ENCODE measurements at regions not wholly inside any gene's neighbourhood (a gene's known extent, or its start where the extent isn't known, plus 50 kb on each side); places are given as distances from the start of the nearest gene placed in this dataset.

GRCh38 chr1:82690411-82690810 lies 889.7 kb downstream of the ADGRL2 start:
- no peaks in the 10 kb centered on the region for H3K27me3 ChIP-seq
- H3K27ac ChIP-seq, result no peak overlapping the region
- no peak for DNase-seq (ENCODE audit: low read depth in 1 of 2, low spot score in 1 of 2)
- no peaks in the 10 kb centered on the region for H3K4me1 ChIP-seq (ENCODE audit: low read depth)
- H3K36me3 ChIP-seq, result no peaks in the 10 kb centered on the region
- TF ChIP-seq, protein P1, sequence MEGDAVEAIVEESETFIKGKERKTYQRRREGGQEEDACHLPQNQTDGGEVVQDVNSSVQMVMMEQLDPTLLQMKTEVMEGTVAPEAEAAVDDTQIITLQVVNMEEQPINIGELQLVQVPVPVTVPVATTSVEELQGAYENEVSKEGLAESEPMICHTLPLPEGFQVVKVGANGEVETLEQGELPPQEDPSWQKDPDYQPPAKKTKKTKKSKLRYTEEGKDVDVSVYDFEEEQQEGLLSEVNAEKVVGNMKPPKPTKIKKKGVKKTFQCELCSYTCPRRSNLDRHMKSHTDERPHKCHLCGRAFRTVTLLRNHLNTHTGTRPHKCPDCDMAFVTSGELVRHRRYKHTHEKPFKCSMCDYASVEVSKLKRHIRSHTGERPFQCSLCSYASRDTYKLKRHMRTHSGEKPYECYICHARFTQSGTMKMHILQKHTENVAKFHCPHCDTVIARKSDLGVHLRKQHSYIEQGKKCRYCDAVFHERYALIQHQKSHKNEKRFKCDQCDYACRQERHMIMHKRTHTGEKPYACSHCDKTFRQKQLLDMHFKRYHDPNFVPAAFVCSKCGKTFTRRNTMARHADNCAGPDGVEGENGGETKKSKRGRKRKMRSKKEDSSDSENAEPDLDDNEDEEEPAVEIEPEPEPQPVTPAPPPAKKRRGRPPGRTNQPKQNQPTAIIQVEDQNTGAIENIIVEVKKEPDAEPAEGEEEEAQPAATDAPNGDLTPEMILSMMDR (IDR thresholded peaks at IDR 0.05; ENCODE audit: low read depth, low read length), result no peak
- H3K9me3 ChIP-seq (ENCODE audit: low read depth), result no peaks in the 10 kb centered on the region
- no peak overlapping the region for H3K4me3 ChIP-seq

- Histone ChIP-seq H3K4me3 (no peak overlapping the region), H3K36me3 (no peaks in the 10 kb centered on the region), H3K4me1 (ENCODE audit: low read depth) (no peaks in the 10 kb centered on the region), H3K27me3 (no peaks in the 10 kb centered on the region), H3K27ac (no peak overlapping the region), H3K9me3 (ENCODE audit: low read depth) (no peaks in the 10 kb centered on the region)
- TF ChIP-seq, protein P1 (IDR thresholded peaks at IDR 0.05; ENCODE audit: low read depth, low read length), result no peak
- DNase-seq (ENCODE audit: low read depth in 1 of 2, low spot score in 1 of 2), result no peak
These were observed 888.5 kb downstream of the ADGRL2 start for GRCh38 chr1:82689217-82689616.

GRCh38 chr1:82686774-82687173 lies 886.0 kb downstream of the ADGRL2 start:
- Histone ChIP-seq H3K27ac (no peak overlapping the region), H3K4me1 (ENCODE audit: low read depth) (no peaks in the 10 kb centered on the region), H3K27me3 (no peaks in the 10 kb centered on the region), H3K9me3 (ENCODE audit: low read depth) (no peaks in the 10 kb centered on the region), H3K4me3 (no peak overlapping the region), H3K36me3 (no peaks in the 10 kb centered on the region)
- no peak for DNase-seq (ENCODE audit: low read depth in 1 of 2, low spot score in 1 of 2)
- TF ChIP-seq, protein P1 (IDR thresholded peaks at IDR 0.05; ENCODE audit: low read depth, low read length), result no peak

GRCh38 chr1:82646888-82647287 lies 846.2 kb downstream of the ADGRL2 start:
- H3K36me3 ChIP-seq, result no peaks in the 10 kb centered on the region
- no peak overlapping the region for H3K4me3 ChIP-seq
- TF ChIP-seq, protein P1 (IDR thresholded peaks at IDR 0.05; ENCODE audit: low read depth, low read length), result no peak
- DNase-seq (ENCODE audit: low read depth in 1 of 2, low spot score in 1 of 2), result no peak
- H3K27me3 ChIP-seq, result no peaks in the 10 kb centered on the region
- H3K4me1 ChIP-seq (ENCODE audit: low read depth), result no peaks in the 10 kb centered on the region
- H3K9me3 ChIP-seq (ENCODE audit: low read depth), result no peaks in the 10 kb centered on the region
- no peak overlapping the region for H3K27ac ChIP-seq

GRCh38 chr1:82646336-82646735 lies 845.6 kb downstream of the ADGRL2 start:
- TF ChIP-seq, protein P1 (IDR thresholded peaks at IDR 0.05; ENCODE audit: low read depth, low read length), result no peak
- no peak for DNase-seq (ENCODE audit: low read depth in 1 of 2, low spot score in 1 of 2)
- Histone ChIP-seq H3K4me1 (ENCODE audit: low read depth) (no peaks in the 10 kb centered on the region), H3K36me3 (no peaks in the 10 kb centered on the region), H3K4me3 (no peak overlapping the region), H3K9me3 (ENCODE audit: low read depth) (no peaks in the 10 kb centered on the region), H3K27ac (no peak overlapping the region), H3K27me3 (no peaks in the 10 kb centered on the region)
